ENCODE measurements at regions not wholly inside any gene's neighbourhood (a gene's known extent, or its start where the extent isn't known, plus 50 kb on each side); places are given as distances from the start of the nearest gene placed in this dataset.

DNA sequence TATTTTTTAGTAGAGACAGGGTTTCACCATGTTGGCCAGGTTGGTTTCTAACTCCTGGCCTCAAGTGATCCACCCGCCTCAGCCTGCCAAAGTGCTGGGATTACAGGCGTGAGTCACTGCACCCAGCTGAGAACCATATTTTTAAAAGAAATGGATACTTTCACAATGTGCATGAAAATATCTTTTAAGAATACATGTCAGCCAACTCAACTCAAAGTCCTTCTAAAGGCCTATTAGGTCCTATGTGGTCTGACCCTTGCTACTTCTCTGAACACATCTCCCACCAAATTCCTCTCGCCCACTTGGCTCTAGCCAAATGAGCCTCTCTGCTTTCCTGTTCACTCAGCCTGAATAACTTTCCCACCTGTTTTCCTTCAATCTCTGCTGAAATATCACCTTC is 119.6 kb downstream of the MTX2 start:
- DNase-seq (ENCODE audit: low spot score): no peak

DNA sequence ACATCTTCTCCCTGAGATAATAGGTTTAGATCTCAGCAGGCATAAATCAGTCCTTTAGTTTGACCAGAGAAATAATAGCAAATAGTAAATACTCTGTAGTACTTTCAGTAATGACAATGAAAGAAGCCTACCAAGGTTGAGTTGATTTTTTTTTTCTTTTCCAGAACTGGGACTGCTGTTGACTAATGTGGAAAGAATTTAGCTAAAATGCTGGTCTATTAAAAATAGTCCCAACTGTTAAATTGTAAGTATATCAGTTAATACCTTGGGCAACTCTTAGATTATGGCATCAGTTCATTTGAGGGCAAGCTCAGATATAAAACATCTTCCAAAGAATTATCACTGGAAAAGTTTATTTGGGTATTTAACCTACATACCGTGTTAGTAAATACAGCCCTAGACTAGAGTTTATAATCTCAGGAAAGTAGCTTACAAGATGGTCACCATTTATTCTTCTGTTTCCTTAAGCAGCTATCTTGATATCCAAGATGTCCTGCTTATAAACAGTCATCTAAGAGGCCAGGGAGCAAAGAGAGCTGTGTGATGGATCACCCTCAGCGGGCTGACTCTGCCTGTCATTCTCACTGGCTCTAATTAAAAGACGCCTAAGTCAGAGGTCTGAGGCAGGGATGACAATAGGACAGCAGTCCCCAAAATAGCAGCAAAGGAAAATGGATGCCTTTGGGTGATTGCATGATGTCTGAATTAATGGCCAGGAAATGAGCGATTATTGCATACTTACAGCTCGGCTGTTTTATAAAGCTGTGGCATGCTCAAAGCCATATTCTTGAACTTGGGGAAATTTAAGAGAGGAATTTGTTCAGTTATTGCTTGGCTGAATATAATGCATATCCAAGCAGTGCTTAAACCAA is 121.3 kb downstream of the MTX2 start:
- DNase-seq (ENCODE audit: low spot score): no peak

DNA sequence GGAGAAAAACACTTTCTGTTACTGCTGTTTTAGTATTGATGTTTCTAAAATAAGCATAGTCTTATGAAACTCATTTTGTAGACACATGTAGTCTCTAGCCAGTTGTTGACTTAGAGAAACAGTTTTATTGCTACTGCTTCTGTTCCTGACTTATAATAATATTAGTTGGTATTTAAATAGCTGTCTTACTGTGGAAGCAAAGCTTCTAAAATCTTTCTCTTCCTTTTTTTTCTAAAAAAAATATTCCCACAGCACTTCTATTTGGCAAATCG is 121.8 kb downstream of the MTX2 start:
- no peak for DNase-seq (ENCODE audit: low spot score)

- no peak for DNase-seq (ENCODE audit: low spot score)
Measured at GRCh38 chr2:176392249-176392648, 123.0 kb downstream of the MTX2 start.

GRCh38 chr2:176392744-176393414 is 123.6 kb downstream of the MTX2 start:
- DNase-seq (ENCODE audit: low spot score): no peak

DNA sequence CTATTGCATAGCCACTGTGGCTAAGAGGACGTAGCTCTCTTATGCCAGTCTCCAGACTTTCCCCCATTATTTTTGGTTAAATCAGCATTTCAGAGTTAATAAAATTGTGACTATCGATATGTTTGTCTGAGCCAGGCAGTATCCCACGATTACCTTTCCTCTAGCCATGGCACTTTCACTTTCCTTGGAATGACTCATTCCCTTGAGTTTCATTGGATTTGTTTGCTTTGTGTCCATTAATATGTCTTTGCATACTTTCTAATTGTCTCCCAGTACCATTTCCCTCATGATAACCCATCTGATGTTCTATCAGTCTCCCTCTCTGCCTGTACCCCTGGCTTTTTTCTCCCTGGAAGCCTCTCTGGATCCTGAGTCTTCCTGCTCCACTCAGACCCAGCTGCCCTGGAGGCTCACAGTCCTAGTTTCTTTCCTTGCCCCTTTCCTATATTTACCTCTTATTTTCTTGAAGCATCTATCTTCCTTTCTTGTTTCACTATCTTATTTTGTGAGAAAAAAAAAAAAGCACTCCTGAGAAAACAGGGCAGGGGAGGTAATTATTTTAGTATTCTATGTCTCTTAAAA is 126.1 kb downstream of the MTX2 start:
- peak; percentile 50 for DNase-seq (ENCODE audit: low spot score)

DNA sequence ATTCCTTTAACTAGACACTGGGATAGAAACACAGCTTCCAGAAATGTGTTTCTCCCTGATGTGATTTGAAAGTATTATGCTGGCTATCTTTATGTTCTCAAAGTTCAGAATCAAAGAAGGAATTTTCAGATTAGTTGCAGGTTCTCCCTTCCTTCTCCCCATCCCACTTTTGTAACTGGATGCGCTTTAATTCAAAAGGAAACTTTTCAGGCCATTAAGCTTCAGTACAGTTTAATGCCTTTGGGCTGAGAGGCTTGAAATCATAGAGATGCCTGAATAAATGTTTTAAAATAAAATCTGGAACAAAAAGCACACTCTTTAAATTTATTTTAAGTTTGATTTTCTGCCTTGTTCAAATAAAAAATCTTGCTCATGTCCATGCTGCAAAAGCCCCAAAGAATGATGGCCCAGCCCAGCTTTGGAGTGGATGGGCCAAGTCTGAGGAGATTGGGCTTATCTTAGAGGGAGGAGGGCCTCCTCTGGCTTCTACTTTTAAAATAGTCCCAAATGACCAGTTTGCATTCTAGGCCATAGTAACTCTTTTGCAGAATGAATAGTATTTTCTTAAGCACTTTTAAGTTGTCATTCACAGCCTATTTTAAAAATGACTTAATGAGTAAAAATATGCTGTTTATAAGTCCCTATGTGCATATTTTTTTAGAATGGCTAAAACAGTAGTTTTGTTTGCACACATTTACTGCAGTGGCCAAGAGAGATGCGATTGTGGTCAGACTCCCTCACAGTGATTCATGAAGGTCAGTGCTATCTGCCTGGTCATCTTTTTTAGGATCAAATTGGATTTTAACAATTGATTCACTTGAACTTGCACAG is 129.2 kb downstream of the MTX2 start:
- DNase-seq (ENCODE audit: low spot score): no peak

DNA sequence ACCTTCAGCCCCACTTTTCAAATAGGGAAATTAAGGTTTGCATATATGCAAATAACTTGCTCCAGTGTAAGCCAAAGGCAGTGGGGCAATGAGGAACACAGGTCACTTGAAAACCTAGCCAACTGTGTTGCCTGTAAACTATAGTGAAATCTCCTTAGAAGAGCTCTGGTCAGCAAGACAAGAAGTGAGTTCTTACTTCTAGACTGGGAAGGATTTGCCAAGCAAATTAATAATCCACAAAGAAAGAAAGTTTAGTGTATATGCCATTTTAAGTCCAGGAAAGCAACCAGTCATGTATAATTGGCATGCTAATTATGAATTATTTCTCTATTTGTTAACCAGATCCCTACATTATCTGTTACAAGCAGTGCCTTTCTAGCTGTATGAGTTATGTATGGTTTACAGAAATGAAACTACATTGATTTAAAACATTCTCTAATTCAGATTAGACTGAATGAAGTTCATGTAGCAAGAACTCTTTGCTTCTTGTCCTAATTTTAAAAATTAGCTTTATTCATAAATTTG is 129.9 kb downstream of the MTX2 start:
- no peak for DNase-seq (ENCODE audit: low spot score)

GRCh38 chr2:176405477-176405876 is 136.2 kb downstream of the MTX2 start:
- DNase-seq (ENCODE audit: low spot score): no peak

- no peak for DNase-seq (ENCODE audit: low spot score)
Measured at GRCh38 chr2:176407706-176408105, 138.5 kb downstream of the MTX2 start.

DNA sequence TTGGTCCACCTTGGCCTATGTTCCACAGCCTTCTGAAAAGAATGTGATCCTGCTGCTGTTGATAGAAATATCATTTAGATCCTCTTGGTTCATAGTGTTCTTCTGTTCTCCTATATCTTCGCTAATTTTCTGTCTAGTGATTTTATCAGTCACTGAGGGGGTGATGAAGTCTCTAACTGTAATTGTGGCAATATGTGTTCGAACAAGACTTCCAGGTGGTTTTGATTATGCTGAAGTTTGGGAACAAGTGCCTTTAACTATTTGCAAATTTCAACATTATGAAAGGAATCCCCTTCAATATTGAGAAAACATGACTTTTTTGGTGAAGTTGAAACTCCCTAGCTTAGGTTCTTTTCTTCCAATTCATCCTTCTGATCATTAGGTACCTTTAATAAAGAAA is 140.4 kb downstream of the MTX2 start:
- no peak for DNase-seq (ENCODE audit: low spot score)

DNA sequence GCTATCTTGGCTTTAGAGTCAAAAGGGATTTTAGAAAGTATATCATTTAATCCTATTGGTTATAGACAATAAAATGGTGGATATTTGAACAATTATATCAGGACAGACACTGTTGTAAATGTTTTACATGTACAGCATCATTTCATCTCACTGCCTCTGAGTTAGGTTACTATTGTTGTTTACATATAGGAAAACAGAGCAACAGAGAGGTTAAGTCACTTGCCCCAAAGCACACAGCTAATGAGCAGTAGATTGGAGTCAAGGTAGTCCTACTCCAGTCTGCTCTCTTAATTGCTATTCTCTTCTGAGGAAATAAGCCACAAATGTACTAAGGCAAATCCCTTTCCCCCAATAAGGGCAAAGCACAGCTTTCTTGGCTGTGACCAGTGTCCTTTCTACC is 142.9 kb downstream of the MTX2 start:
- DNase-seq (ENCODE audit: low spot score): no peak

DNA sequence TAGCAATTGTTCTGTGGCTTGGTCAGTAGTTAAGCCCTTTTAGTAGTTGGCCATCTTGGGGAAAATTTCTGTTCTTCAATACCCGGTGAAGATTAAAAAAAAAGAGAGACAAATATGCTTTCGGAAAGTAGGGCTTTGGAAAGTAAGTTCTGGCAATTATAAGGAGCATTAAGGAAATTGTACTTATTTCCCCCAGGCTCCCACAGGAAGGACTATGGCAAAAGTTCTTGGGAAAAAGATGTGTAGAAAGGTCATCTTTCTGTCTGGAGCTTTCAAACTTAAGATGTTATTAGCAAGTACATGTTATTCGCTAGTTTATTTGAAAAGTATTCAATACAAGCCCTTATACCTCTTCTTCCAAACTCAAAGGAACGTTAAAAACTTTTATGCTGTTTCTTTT is 144.5 kb downstream of the MTX2 start:
- DNase-seq (ENCODE audit: low spot score): no peak

- DNase-seq (ENCODE audit: low spot score): no peak
Measured at GRCh38 chr2:176414641-176415040, 145.4 kb downstream of the MTX2 start.

DNA sequence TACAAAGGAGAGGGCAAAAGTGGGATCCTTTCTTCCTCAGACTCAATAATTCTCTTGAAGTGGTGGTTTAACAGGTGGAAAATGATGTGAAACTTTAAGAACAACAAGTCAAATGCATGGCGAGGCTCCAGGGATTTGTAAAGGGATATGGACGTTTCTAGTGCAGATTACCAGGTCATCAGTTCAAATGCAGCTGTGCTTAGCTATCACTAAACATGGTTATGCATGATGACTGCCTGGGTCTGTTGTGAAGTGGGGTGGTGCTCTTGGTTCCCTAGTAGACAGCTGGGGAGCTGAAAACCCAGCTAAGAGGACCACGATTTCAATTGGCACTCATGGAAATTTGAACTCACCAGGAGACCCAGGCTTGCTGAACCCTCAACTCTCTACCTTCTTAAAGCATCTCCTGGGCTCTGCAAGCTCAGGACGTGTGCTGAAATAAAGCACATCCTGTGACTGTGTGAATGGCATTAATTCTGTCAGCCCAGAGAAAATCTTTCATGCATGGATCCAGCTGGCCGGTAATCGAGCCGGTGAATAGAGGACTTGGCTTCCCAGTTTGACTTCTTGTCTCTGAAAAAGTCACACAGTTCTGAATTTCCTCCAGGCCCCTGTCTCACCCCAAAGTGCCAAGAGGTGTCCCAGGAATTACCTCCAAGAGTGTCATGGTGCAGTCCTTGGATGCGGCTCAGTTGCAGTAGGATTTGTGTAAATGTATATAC is 146.1 kb downstream of the MTX2 start:
- DNase-seq (ENCODE audit: low spot score): no peak

DNA sequence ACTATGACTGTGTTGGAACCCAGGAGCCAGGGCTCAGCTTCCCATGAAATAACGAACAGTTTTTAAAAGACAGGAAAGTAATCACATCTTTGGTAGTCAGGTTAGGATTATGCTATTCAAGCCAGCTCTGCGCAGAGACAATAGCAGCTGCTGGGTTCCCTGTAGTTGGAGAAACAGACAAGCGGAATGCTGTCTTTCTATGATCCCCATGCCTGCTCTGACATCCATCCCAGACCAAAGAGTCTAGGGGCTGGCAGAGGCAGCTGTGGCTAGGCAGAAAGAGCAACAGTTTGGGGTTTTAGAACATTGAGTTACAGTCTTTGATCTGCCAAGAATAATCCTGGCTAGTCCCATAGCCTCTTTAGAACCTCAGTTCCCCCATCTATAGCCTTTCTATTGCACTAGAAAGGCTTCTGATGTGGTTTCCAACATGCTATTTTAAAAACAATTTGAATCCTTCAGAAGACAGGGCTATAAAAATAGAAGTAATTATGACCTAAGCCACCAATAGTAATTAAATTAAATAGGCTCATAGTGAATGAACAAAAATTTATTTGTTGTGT is 146.8 kb downstream of the MTX2 start:
- DNase-seq (ENCODE audit: low spot score): no peak

DNA sequence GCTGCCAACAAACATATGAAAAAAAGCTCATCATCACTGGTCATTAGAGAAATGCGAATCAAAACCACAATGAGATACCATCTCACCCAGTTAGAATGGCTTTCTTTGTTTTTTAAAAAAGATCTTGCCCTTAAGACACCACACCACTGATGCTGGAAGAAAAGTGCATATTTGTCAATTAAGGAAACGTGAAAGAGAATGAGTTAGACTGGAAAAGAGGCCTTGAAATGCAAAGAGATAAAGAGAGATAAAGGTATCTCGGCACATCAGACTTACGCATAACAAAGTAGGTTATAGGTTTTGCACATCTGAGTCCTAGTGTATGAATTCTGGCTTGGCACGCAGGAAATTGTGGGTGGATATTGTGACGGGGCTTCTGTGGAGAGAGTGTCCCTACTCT is 149.5 kb downstream of the MTX2 start:
- no peak for DNase-seq (ENCODE audit: low spot score)

DNA sequence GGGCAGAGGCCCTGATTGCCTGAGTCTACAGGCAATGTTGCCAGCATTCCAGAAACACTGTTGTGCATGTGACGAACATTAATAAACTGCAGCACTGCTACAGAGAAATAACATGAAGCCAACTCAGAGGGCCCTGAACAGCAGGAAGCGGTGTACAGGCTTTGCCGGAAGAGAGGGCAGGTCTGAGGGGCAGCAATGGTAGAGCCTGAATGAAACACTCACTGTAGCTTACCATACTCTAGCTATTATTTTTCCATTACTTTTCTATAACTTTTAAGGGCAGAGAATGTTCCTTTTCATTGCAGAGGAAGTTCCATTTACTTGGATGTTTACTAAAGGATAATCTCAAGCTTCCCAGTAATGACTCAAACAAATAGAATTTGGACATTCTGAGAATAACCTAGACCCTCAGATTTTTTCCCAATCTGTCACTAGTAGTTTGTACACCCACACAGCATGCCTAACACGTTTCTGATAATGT is 150.4 kb downstream of the MTX2 start:
- no peak for DNase-seq (ENCODE audit: low spot score)

DNA sequence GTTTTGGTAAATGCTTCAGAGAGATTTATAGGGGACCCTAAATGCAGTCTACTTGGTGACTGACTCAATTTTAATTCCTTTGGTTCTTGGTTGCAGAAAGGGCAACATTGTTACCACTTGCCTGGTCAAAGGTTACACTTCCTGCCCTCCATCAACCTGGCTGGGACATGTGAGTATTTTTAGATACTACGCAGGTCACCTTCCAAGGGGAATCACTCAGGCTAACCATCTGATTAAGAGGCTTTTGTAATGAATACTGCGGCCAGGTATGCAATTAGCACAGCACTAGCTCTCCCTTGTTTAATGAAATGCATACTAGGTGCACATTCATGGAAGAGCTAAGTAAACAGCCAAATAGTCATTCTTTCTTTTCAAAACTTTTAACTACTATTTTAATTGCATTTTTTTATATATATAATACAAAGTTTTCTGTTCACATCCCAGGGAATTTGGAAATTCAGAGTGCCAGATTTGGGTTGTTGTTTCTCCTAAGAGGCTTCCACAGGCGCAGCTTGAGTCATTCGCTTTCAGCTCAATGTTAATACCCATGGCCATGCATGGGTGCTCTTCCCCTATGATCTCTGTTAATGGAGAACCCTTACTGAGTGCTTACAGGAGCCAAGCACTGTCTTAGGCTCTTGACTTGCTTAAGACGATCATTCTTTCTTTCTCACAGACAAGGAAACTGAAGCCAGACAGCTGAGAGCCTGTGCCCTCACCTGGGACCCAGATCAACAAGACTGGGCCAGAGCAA is 152.2 kb downstream of the MTX2 start:
- DNase-seq (ENCODE audit: low spot score): no peak

- DNase-seq (ENCODE audit: low spot score): no peak
Measured at GRCh38 chr2:176423819-176424218, 154.6 kb downstream of the MTX2 start.
